GM12878 (cell line): ENCODE measurements at regions not wholly inside any gene's neighbourhood (a gene's known extent, or its start where the extent isn't known, plus 50 kb on each side); places are given as distances from the start of the nearest gene placed in this dataset.
"Not testable (repeated sequence)": the region's sequence is repeated elsewhere in the genome, so short reads cannot be mapped to it uniquely, and the experiment has no call there.

Source experiments
- ATAC-seq: fragments of 200-7000 bp; cut with Tn5 transposase; 3 replicates; pipeline ENCODE4 v1.9.1; 2020; ENCODE audit warnings: mild to moderate bottlenecking, moderate library complexity
- BruUV-seq: library from RNA; stranded (reverse); fragments of 400-500 nt; replicated peaks from 2 replicates; lab custom pipeline; 2021; lab: Mats Ljungman, UMichigan
- CTCF ChIA-PET: fragments of 300-600 bp; sonication (Branson Sonifier 250); formaldehyde crosslinking; extraction: SDS; loops from one replicate; lab custom pipeline; 2021; ENCODE audit warnings: inconsistent platforms; lab: Yijun Ruan, JAX
- POLR2A ChIA-PET: fragments of 350-600 bp; formaldehyde crosslinking; extraction: SDS; loops from one replicate; lab custom pipeline; 2021; ENCODE audit warnings: inconsistent platforms; lab: Charles Lee
- RAD21 ChIA-PET: fragments of 300-600 bp; sonication (Branson Sonifier 250); formaldehyde crosslinking; loops from one replicate; lab custom pipeline; 2023; ENCODE audit warnings: antibody characterized with exemption; ENCODE audit not compliant: unreplicated experiment; lab: Charles Lee
- SMC1A ChIA-PET: fragments of 300-600 bp; sonication (Branson Sonifier 250); formaldehyde crosslinking; loops from one replicate; lab custom pipeline; 2023; ENCODE audit not compliant: unreplicated experiment, uncharacterized antibody; lab: Charles Lee
- DNase-seq: peaks from one replicate; pipeline ENCODE4 v3.0.0-alpha.2; 2011; ENCODE audit warnings: low read depth, low spot score
- FAIRE-seq: peaks from 3 replicates; lab custom pipeline; 2011; peaks lifted over from hg19 to GRCh38; lab: Jason Lieb, UNC
- H2AFZ ChIP-seq: 2 replicates; pipeline ENCODE4 v1.6.0; 2011; ENCODE audit warnings: low read depth, low read length, control low read depth; ENCODE audit not compliant: control insufficient read depth
- H3K27ac ChIP-seq: 2 replicates; pipeline ENCODE4 v1.5.1; 2011; ENCODE audit warnings: control low read depth; ENCODE audit not compliant: control insufficient read depth, insufficient read depth
- H3K27me3 ChIP-seq, 2 experiments: replicated peaks in 1 of 2; 2 replicates each; pipeline versions ENCODE4 v1.6.0 to v1.6.1; 2011; ENCODE audit warnings: low read length in 1 of 2; ENCODE audit not compliant: control insufficient read depth in 2 of 2, insufficient read depth in 2 of 2
- H3K36me3 ChIP-seq, 2 experiments: 2 replicates each; pipeline ENCODE4 v1.5.1; 2011; ENCODE audit warnings: low read length in 1 of 2; ENCODE audit not compliant: control insufficient read depth in 2 of 2, insufficient read depth in 2 of 2
- H3K4me1 ChIP-seq: 2 replicates; pipeline ENCODE4 v1.6.1; 2011; ENCODE audit warnings: mild to moderate bottlenecking, low read length, moderate library complexity, mixed read lengths; ENCODE audit not compliant: control insufficient read depth, insufficient read depth
- H3K4me2 ChIP-seq: 2 replicates; pipeline ENCODE4 v1.6.0; 2011; ENCODE audit warnings: control low read depth; ENCODE audit not compliant: control insufficient read depth, insufficient read depth
- H3K4me3 ChIP-seq: fragments of 200-600 bp; sonication (generic); 2 replicates; pipeline ENCODE4 v1.5.1; 2016
- H3K79me2 ChIP-seq: 2 replicates; pipeline ENCODE4 v1.6.0; 2011; ENCODE audit warnings: low read length; ENCODE audit not compliant: control insufficient read depth, insufficient read depth
- H3K9ac ChIP-seq: 2 replicates; pipeline ENCODE4 v1.8.0; 2011; ENCODE audit warnings: low read length, control low read depth, mixed read lengths; ENCODE audit not compliant: control insufficient read depth, insufficient read depth
- H3K9me3 ChIP-seq: replicated peaks from 3 replicates; pipeline ENCODE4 v1.5.1; 2011; ENCODE audit warnings: mild to moderate bottlenecking, low read length; ENCODE audit not compliant: control insufficient read depth, insufficient read depth
- H4K20me1 ChIP-seq: 2 replicates; pipeline ENCODE4 v1.6.0; 2011; ENCODE audit not compliant: control insufficient read depth, insufficient read depth
- BACH1 ChIP-seq: fragments of 450-650 bp; IDR thresholded peaks from 2 replicates; pipeline ENCODE4 v1.6.1; 2017; ENCODE audit warnings: mild to moderate bottlenecking, borderline replicate concordance
- GABPA ChIP-seq: IDR thresholded peaks from 2 replicates; pipeline ENCODE4 v1.6.1; 2014; ENCODE audit warnings: antibody characterized with exemption, low read depth, mild to moderate bottlenecking, inconsistent platforms
- NFYA ChIP-seq: IDR thresholded peaks from 2 replicates; pipeline ENCODE4 v1.6.1; 2011; ENCODE audit warnings: low read depth, mild to moderate bottlenecking, low read length, improper control_type of control experiment, borderline replicate concordance
- NFYB ChIP-seq: IDR thresholded peaks from 2 replicates; pipeline ENCODE4 v1.6.1; 2011; ENCODE audit warnings: low read depth, mild to moderate bottlenecking, low read length, improper control_type of control experiment, moderate library complexity; ENCODE audit not compliant: insufficient read depth
- RELA ChIP-seq: fragments of 450-650 bp; IDR thresholded peaks from 2 replicates; pipeline ENCODE4 v1.8.0; 2014; ENCODE audit warnings: borderline replicate concordance; ENCODE audit not compliant: partially characterized antibody
- RFX5 ChIP-seq: IDR thresholded peaks from 2 replicates; pipeline ENCODE4 v1.6.1; 2011; ENCODE audit warnings: low read depth, low read length, improper control_type of control experiment
- SP1 ChIP-seq: IDR thresholded peaks from one replicate; pipeline ENCODE4 v1.6.1; 2011; ENCODE audit warnings: low read depth, low read length
- USF1 ChIP-seq: IDR thresholded peaks from 2 replicates; pipeline ENCODE4 v1.6.1; 2011; ENCODE audit warnings: borderline replicate concordance, low read depth, mild to moderate bottlenecking, moderate library complexity, mixed read lengths, low read length; ENCODE audit not compliant: insufficient read depth; ENCODE audit errors: extremely low read length
- ZNF207 ChIP-seq: fragments of 450-650 bp; IDR thresholded peaks from 2 replicates; pipeline ENCODE4 v1.6.1; 2014; ENCODE audit warnings: antibody characterized with exemption, mild to moderate bottlenecking, borderline replicate concordance
- WGBS: methylation state at CpG from one replicate; pipeline ENCODE4 v1.1.6; 2016; ENCODE audit warnings: low lambda C conversion rate; ENCODE audit not compliant: insufficient replicate concordance, insufficient coverage; ENCODE audit errors: missing lambda C conversion rate; 5-methylcytosine and 5-hydroxymethylcytosine counted together
- in situ Hi-C: fragments of 300-500 bp; cut with MboI; formaldehyde crosslinking; loops from 9 replicates; pipeline ENCODE4 v1.14.3; 2018; ENCODE audit warnings: mixed read lengths
- intact Hi-C: fragments of 100-400 bp; cut with micrococcal nuclease; formaldehyde crosslinking; loops from one replicate; pipeline ENCODE4 v1.14.2; 2022; ENCODE audit not compliant: unreplicated experiment
- TF ChIP-seq, protein P1 (sequence below): IDR thresholded peaks from 2 replicates; pipeline ENCODE4 v1.6.1; 2011; ENCODE audit warnings: low read depth, low read length, improper control_type of control experiment, borderline replicate concordance

- Histone ChIP-seq H3K27me3 (no peaks in the 10 kb centered on the region), H3K9ac (no peak overlapping the region), H4K20me1 (no peaks in the 10 kb centered on the region), H3K4me1 (no peaks in the 10 kb centered on the region), H3K36me3 (no peaks in the 10 kb centered on the region), H3K27ac (no peak overlapping the region), H3K9me3 (no peaks in the 10 kb centered on the region), H3K79me2 (no peaks in the 10 kb centered on the region), H3K4me3 (no peak overlapping the region), H3K4me2 (no peak overlapping the region), H2AFZ (no peak overlapping the region)
- BruUV-seq: no TSS peak
- TF ChIP-seq RFX5: no peak
- TF ChIP-seq NFYA: no peak
- TF ChIP-seq, protein P1, sequence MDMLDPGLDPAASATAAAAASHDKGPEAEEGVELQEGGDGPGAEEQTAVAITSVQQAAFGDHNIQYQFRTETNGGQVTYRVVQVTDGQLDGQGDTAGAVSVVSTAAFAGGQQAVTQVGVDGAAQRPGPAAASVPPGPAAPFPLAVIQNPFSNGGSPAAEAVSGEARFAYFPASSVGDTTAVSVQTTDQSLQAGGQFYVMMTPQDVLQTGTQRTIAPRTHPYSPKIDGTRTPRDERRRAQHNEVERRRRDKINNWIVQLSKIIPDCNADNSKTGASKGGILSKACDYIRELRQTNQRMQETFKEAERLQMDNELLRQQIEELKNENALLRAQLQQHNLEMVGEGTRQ: no peak
- no peak for TF ChIP-seq NFYB
- TF ChIP-seq SP1: no peak
- TF ChIP-seq BACH1: no peak
- TF ChIP-seq GABPA: no peak
- no peak for TF ChIP-seq USF1
- no peak for TF ChIP-seq RELA
- no peak for TF ChIP-seq ZNF207
- in situ Hi-C loops: no loop called here
- 24% methylated on average over 2 of the region's 2 CpGs for WGBS
- FAIRE-seq: no peak
- CTCF ChIA-PET: no interaction called here
- POLR2A ChIA-PET: no interaction called here
- RAD21 ChIA-PET: no interaction called here
- intact Hi-C loops: no loop called here
- ATAC-seq: no peak
- SMC1A ChIA-PET: no interaction called here
- no peak for DNase-seq
Observed at GRCh38 chr10:109237050-109237449, 686.3 kb downstream of the XPNPEP1 start.

DNA sequence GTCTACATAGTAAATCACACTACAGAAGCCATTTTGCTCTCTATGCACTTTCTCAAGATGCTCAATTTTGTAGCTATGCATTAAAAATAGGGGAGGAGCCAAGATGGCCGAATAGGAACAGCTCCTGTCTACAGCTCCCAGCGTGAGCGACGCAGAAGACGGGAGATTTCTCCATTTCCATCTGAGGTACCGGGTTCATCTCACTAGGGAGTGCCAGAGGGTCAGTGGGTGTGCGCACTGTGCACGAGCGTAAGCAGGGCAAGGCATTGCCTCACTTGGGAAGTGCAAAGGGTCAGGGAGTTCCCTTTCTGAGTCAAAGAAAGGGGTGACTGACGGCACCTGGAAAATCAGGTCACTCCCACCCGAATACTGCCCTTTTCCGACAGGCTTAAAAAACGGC, 699.8 kb downstream of the XPNPEP1 start:
- H3K27ac ChIP-seq, H2AFZ ChIP-seq, in situ Hi-C loops, H3K4me2 ChIP-seq, DNase-seq, ATAC-seq, BruUV-seq, H3K9ac ChIP-seq, CTCF ChIA-PET, H3K4me3 ChIP-seq, H3K27me3 ChIP-seq, intact Hi-C loops, H3K9me3 ChIP-seq, H3K36me3 ChIP-seq, H3K4me1 ChIP-seq, RAD21 ChIA-PET, FAIRE-seq, H3K79me2 ChIP-seq, POLR2A ChIA-PET, H4K20me1 ChIP-seq: not testable (repeated sequence)
- SMC1A ChIA-PET: interaction anchor here (1.4 kb wide), 1 partner anchor 35 kb away, joined by 3 read pairs; no protein-coding TSS in a partner anchor
- WGBS: 35% methylated on average over 13 of the region's 13 CpGs
